Suprapubic skin (tissue), 3 donors: ENCODE measurements at regions not wholly inside any gene's neighbourhood (a gene's known extent, or its start where the extent isn't known, plus 50 kb on each side); places are given as distances from the start of the nearest gene placed in this dataset.

Experiments used
- EP300 ChIP-seq: sonication (generic); formaldehyde crosslinking; IDR thresholded peaks from one replicate; pipeline ENCODE4 v1.6.1; 2017; ENCODE audit warnings: antibody characterized with exemption
- TF ChIP-seq, protein P1 (sequence below), 2 donors: fragments of 200-600 bp in 1 of 2; fragments of 450-650 bp in 1 of 2; sonication (generic) in 1 of 2; IDR thresholded peaks; one replicate each; pipeline ENCODE4 v1.5.1; 2016 to 2019; ENCODE audit warnings: antibody characterized with exemption in 2 of 2, mild to moderate bottlenecking in 1 of 2, moderate library complexity in 1 of 2

DNA sequence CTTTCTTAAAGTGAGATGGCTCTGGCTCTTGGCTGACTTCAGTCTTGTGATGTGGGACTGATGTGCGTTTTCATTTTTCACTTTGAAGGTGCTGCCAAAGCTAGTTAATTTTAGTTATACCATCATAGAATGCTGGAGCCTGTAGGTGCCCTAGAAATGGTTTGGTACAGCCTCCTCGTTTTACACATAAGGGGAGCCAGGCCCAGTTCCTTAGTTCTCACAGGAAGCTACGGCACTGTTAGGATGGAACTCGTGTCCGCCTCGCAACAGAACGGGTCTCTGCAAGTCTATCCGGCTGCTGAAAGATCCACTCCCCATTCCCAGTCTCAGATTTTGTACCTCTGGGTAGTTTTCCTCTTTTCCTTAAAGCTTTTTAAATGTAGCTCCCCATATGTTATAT, 173.2 kb upstream of the PRPS1L1 start:
- no peak for TF ChIP-seq EP300
- TF ChIP-seq, protein P1, sequence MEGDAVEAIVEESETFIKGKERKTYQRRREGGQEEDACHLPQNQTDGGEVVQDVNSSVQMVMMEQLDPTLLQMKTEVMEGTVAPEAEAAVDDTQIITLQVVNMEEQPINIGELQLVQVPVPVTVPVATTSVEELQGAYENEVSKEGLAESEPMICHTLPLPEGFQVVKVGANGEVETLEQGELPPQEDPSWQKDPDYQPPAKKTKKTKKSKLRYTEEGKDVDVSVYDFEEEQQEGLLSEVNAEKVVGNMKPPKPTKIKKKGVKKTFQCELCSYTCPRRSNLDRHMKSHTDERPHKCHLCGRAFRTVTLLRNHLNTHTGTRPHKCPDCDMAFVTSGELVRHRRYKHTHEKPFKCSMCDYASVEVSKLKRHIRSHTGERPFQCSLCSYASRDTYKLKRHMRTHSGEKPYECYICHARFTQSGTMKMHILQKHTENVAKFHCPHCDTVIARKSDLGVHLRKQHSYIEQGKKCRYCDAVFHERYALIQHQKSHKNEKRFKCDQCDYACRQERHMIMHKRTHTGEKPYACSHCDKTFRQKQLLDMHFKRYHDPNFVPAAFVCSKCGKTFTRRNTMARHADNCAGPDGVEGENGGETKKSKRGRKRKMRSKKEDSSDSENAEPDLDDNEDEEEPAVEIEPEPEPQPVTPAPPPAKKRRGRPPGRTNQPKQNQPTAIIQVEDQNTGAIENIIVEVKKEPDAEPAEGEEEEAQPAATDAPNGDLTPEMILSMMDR (IDR thresholded peaks at IDR 0.05) = no peak
